ENCODE measurements at regions not wholly inside any gene's neighbourhood (a gene's known extent, or its start where the extent isn't known, plus 50 kb on each side); places are given as distances from the start of the nearest gene placed in this dataset.

DNA sequence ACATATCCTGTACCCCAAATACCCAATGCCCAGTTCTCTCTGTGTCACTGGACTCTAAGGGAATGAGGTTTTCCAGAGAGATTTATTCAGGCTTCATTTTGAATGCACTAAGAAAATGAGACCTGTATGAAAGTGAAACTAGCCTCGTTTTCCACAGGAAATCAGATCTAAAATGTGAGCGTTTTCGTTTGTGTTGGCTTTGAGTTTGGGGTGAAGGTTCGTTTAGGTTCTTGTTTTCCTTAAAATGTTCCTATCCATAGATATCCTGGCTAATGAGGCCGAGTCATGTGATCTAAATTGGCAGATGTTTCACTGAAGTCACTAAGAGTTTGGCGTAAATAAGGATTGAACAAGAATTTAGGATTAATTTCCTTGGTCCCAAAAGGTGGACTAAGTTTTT is 90.9 kb upstream of the BMPER start:
- TF ChIP-seq, protein P1, sequence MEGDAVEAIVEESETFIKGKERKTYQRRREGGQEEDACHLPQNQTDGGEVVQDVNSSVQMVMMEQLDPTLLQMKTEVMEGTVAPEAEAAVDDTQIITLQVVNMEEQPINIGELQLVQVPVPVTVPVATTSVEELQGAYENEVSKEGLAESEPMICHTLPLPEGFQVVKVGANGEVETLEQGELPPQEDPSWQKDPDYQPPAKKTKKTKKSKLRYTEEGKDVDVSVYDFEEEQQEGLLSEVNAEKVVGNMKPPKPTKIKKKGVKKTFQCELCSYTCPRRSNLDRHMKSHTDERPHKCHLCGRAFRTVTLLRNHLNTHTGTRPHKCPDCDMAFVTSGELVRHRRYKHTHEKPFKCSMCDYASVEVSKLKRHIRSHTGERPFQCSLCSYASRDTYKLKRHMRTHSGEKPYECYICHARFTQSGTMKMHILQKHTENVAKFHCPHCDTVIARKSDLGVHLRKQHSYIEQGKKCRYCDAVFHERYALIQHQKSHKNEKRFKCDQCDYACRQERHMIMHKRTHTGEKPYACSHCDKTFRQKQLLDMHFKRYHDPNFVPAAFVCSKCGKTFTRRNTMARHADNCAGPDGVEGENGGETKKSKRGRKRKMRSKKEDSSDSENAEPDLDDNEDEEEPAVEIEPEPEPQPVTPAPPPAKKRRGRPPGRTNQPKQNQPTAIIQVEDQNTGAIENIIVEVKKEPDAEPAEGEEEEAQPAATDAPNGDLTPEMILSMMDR (optimal IDR thresholded peaks at IDR 0.05 in 1 of 3, IDR thresholded peaks at IDR 0.05 in 1 of 3, conservative IDR thresholded peaks at IDR 0.05 in 1 of 3; ENCODE audit: extremely low read depth in 1 of 3, insufficient read depth in 2 of 3, low read length in 3 of 3), result no peak
- TF ChIP-seq EZH2 (IDR thresholded peaks at IDR 0.05; ENCODE audit: low read length), result no peak

All from keratinocyte (primary cell).